SIG-M5 treated with dmso at 0.1 percent for 504 hours (cell line): ENCODE measurements at regions not wholly inside any gene's neighbourhood (a gene's known extent, or its start where the extent isn't known, plus 50 kb on each side); places are given as distances from the start of the nearest gene placed in this dataset.
"Not testable (repeated sequence)": the region's sequence is repeated elsewhere in the genome, so short reads cannot be mapped to it uniquely, and the experiment has no call there.

Experiments used
- DNase-seq: peaks from one replicate; lab custom pipeline; 2025; ENCODE audit not compliant: unreplicated experiment; lab: John Stamatoyannopoulos, UW

DNA sequence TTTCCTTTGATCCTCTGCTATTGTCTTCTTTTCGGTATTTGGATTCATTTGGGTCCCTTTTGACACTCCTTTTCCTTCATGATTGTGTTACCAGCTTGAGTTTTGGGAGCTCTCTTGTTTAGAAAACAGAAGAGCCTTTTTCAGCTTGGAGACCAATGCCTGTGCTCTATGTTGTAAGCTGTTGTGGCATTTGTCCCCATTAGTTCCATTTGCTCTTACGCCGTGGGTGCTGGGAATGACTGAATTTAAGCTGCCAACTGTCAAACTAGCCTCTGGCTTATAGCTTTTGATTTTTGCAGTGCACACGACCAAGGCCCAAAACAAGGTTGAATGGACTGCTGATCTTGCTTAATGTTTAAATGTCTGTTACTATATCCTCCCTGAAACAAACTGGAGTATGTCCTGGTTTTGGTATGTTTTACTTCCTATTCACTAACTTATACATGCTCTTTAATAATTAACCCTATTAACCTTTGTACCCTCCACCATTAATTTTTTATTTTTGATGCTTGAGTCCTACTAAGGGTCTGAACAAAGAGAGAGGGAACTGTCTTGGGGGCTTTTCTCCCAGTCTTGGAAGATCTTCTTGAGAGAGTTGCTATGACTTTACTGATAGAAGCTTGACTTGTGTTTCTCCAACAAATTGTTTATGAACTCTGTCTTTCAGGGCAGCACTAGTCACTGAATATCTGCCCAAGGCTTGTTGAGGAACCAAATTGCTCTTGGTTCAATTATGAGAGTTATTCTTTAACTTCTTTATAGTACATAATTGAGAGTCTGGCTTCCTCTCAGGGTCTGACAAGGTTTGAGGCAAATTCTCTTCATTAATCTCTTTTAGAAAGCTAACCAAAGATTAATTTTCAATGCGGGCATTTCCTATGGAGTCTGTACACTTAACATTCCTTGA is 100.3 kb upstream of the SIRPG start:
- peak; percentile 23 for DNase-seq

DNA sequence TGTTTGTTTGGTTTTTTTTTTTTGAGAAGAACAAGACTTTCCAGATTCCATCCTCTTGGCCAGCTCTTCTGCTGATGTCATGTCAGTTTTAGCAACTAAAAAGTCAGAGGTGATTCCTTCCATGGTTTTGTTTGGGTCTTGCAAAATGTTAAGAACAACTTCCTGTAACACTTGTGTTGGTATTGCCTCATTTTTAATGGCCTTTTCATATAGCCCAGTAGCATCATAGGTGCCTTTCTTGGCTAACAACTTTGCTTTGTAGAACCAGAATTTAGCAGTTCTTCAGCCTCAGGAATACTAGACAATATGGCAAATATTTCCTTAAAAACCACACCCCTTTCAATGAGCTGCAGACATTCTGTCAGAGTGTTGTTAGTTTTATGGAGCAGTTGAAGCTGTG is 99.5 kb upstream of the SIRPG start:
- DNase-seq = peak; percentile 88

DNA sequence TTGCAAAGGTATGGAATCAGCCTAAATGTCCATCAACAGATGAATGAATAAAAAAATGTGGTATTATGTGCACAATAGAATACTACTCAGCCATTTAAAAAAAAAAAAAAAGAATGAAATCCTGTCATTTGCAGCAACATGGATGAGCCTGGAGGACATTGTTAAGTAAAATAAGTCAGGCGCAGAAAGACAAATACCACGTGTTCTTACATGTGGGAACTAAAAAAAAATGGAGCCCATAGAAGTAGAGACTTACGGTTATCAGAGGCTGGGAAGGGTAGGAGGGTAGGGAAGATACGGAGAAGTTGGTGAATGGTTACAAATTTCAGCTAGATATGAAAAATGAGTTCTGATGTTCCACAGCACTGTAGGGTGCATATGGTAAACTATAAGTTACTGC is 97.2 kb upstream of the SIRPG start:
- no peak for DNase-seq

DNA sequence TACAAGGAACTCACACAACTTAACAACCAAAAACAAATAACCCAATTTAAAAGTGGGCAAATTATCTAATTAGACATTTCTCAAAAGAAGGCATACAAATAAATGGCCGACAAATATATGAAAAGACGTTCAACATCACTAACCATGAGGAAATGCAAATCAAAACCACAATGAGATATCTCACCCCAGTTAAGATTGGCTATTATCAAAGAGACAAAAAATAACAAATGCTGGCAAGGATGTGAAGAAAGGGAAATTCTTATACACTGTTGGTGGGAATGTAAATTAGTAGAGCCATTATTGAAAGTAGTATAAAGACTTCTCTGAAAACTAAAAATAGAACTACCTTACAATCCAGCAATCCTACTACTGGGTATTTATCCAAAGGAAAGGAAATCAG is 96.7 kb upstream of the SIRPG start:
- no peak for DNase-seq

- DNase-seq = no peak
Measured at GRCh38 chr20:1752045-1752444, 94.5 kb upstream of the SIRPG start.

- no peak for DNase-seq
Measured at GRCh38 chr20:1748777-1749176, 91.2 kb upstream of the SIRPG start.

DNA sequence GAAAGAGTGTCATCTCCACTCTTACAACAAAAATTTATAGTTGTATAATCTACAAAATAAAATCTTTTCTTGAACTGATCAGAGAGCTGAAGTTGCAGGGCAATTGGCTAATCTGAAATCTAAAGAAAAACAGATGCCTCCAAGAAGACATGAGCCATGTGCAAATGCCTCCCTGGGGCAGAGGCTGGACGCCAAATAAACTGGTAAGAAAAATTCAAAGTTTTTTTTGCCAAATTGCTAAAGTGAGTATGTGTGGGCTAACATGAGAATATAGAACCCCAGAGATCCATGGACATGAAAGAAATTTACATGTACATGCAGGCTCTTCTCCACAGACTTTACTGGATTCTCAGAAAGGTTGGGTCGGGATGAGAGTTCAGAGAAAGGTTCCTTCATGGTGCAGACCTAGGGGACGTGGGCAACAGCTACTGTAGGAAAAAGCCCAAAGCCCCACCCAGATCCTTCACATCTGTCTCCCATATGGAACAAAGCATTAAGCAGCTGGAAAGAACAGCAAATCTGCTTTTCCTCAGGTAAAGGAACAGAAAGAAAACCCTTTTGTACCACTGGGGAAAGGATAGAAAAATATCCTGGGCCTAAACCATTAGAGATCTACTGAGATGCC is 90.5 kb upstream of the SIRPG start:
- DNase-seq = no peak

- not testable (repeated sequence) for DNase-seq
Measured at GRCh38 chr20:1742049-1742434, 84.5 kb upstream of the SIRPG start.

- peak; percentile 88 for DNase-seq
Measured at GRCh38 chr20:1741309-1742048, 83.9 kb upstream of the SIRPG start.

GRCh38 chr20:1737134-1737533 is 79.6 kb upstream of the SIRPG start:
- DNase-seq = no peak

DNA sequence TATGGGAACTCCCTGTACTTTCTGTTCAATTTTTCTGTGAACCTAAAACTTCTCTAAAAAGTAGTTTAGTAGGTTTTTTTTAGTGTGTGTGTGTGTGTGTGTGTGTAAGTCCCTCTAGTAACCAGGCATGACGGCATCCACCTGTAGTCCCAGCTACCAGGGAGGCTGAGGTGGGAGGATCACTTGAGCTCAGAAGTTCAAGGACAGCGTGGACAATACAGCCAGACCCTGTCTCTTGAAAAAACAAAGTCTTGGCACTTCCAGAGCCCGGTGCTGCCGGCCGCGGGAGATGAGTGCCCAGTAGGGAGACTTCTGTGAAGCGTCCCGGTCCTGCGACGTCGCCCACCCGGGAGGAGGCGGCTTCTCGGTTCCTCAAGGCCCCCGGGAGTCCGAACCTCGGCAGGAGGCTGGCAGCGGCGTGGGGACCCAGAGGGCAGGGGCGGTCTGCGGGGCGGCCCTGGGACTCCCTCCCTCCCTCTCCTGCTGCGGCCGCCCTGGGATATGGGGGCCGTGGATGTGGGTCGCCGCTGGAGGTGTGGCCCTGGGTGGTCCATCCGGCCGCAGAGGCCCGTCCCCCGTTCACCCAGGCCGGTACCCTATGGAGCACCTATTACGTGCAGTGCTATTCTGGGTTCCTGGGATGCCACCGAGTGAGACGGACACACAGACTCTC is 78.0 kb upstream of the SIRPG start:
- DNase-seq = no peak

GRCh38 chr20:1734269-1734858 is 76.8 kb upstream of the SIRPG start:
- DNase-seq = peak; percentile 39

DNA sequence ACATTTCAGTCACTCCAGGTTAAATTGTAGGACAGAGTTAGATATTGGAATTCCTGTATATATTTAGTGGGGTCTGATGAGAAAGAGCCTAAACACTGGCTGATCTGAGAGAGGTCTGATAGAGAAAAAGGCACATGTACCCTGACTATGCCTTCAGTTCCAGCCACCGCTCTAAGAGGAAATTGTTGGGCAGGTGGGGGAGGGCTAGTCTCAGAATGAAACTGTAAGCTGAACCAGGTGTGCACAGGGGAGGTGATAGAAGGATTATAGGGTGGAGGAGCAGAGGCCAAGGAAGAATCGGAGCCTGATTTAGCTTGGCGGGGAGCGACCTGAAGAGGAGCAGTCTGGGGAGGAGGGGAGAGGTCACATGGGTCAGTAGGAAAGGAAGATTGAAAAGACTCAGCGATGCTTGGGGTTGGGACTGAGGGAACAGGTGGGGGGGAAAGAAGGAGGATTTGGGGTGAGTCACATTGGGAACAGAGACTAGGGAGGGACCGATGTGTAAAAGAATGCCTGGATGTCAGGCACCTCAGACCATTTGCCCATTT is 74.3 kb upstream of the SIRPG start:
- not testable (repeated sequence) for DNase-seq

- DNase-seq = not testable (repeated sequence)
Measured at GRCh38 chr20:1730981-1731711, 73.6 kb upstream of the SIRPG start.

DNA sequence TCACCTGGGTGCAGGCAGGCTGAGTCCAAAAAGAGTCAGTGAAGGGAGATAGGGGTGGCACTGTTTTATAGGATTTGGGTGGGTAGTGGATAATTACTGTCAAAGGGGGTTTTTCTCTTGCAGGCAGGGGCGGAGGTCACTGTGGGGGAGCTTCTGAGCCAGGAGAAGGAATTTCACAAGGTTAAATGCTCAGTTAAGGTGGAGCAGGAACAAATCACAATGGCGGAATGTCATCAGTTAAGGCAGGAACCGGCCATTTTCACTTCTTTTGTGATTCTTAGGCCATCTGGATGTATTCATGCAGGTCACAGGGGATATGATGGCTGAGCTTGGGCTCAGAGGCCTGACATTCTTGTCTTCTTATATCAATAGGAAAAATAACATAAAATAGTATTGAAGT is 69.7 kb upstream of the SIRPG start:
- DNase-seq = not testable (repeated sequence)

GRCh38 chr20:1724901-1725300 is 67.3 kb upstream of the SIRPG start:
- no peak for DNase-seq

GRCh38 chr20:1722513-1723050 is 65.0 kb upstream of the SIRPG start:
- peak; percentile 12 for DNase-seq

GRCh38 chr20:1721687-1722512 is 64.3 kb upstream of the SIRPG start:
- peak; percentile 53 for DNase-seq
